NCI-H510A treated with DMSO at 0.1 percent for 48 hours (cell line): ENCODE measurements at regions not wholly inside any gene's neighbourhood (a gene's known extent, or its start where the extent isn't known, plus 50 kb on each side); places are given as distances from the start of the nearest gene placed in this dataset.

Experiments used
- DNase-seq: peaks from one replicate; lab custom pipeline; 2025; lab: John Stamatoyannopoulos, UW

DNA sequence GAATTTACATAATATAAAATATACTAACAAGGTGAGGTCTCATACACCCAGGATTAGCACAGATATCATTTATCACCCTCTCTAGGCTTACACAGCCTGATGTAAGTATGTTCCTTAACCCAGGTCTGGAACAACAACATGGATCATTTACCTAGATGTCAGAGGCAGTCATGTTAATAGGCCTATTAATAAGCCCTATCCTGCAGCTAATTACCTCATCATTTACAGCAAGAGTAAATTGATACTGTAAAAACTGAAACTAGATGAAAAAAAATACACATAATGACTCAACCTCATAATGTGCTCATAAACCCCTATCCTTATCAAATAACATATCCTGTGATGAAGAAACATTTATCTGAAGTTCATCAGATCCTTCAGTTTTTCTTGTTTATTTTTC lies 334.3 kb upstream of the MANEA start:
- DNase-seq = no peak

DNA sequence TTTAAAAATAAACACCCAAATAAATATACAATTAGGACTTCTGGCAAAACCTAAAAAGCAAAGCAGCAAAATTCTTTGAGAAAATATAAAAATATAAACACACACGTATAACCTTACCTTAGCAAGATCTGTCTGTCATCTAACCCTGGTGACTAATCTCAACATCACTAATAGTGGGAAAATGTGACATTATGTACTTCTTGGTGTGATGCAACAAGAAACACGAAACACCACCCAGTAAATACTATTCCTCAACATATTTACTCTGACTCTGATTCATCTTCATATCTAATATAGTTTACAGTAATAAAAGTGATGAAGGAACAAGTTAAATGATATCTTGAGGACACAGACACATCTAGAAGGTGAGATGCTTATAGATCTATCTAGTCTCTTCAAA lies 332.6 kb upstream of the MANEA start:
- no peak for DNase-seq

DNA sequence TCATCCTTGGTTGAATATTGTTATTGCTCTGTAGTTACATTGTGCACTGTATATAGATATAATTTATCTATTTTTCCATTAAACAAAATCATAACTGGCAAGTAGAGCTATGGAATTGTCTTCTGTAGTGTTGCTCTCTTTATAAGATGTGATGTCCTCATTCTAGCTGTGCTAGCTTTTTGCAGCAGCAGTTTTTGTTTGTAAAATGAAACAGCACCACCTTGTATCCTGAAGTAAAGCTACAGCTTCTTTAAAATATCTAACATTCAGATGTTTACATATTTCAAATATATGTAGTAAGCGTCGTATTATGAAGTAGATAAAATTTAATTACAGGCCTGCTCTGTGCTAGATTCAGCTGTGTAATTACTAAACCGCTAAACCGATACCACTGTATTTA lies 328.8 kb upstream of the MANEA start:
- no peak for DNase-seq

DNA sequence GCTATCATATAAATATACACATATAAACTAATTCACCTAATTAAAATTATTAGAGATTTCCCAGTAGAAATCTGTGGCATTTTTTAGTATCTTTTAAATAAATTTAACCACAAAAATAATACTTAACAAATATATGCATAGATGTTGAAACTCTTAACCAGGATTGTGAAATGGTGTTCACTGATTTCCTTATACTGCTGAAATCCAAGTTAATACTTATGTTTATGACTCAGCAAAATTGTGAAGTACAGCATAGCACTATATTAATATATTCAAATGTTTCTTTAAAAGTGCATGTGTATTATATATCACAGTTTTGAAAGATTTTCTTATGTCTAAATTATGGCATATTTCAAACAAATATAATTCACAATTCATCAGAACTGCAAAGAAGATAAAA lies 328.2 kb upstream of the MANEA start:
- DNase-seq = no peak

DNA sequence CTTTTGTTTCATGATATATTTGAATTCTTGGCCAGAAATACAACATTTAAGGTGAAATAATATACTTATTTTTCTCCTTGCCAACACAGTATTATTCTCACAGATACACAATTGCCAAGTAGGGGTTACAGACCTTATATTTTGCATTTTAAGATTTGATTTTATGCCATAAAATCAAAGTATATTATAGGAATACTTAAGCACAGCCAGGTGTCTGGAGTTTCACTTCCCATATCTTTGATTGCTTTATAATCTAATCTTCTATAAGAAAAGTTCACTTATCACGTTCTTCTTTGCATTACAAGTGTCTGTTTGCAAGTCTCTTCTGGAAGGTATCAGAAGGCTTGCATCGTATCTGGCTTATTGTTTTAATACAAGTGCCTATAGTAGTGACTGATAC lies 327.7 kb upstream of the MANEA start:
- no peak for DNase-seq

DNA sequence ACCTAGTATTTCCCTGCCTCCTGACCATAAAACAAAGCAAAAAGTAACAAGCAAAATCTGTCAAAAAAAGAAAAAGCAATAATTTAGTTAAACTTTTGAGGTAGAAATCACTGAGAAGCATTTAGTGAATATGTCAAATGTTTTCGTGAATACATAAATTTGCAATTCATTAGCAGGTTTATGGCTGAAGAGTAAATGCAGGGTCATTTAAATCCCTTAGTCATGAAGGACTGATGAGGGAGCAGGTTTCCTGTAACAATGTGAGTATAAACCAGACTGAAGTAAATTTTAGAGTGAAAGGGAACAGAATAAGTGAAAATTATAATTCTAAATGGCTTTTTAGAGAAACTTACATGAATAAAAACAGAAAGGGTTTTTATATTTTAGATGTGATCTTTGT lies 313.5 kb upstream of the MANEA start:
- DNase-seq = no peak

DNA sequence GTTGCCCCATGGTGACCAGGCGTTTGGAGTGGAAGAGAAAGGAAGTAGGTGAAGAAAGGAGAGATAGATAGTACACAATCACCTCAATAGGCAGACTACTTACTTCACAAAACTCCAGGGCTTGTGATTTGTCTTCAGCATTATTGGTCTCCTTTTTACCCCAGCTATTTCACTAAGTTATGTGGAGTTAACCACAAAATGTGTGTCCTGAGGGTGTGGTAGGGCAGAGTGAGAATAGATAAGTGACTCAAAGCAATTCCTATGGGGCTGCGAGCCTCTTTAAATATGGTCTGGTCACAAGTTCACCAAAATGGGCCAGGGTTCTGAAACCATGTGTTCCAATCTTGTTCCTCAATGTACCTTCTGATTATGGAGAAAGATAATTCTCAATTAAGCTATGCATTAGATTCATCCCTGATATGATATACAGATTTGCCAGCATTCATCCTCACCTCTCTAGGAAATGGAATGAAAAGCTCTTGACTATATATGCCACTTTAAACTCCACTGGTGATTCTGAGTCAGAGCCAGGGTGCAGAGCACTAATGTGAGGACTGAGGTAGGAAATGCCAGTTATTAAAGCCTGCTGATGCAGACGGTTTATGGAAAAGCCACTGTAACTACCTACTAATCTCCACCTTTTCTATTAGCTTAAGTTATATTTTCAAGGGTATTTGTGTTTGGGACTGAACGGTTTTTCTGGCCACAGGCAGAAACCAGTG lies 310.6 kb upstream of the MANEA start:
- no peak for DNase-seq

DNA sequence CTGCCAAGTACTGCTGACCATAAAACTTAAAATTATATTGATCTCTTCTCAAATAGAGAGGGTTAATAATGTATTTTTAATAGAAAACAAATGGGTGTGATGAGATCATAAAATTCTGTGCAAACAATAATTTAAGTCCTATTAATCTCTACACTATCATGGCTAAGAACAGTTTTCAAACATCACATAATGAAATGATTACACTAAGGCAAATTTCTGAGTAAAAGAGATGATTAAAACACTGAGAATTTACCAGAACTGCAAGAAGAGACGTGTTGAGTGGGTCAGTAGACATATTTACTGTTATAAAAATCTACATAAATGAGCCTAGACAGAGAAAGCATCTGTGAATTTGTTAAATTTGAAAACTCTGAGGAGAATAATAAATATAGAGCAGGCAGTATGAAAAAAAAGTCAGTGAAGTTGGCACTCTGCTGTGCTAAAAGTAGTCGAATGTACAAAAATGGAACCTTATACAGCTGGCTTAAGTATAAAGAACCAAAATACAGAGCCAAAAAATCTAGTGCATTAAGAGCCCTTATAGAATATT lies 302.6 kb upstream of the MANEA start:
- no peak for DNase-seq

DNA sequence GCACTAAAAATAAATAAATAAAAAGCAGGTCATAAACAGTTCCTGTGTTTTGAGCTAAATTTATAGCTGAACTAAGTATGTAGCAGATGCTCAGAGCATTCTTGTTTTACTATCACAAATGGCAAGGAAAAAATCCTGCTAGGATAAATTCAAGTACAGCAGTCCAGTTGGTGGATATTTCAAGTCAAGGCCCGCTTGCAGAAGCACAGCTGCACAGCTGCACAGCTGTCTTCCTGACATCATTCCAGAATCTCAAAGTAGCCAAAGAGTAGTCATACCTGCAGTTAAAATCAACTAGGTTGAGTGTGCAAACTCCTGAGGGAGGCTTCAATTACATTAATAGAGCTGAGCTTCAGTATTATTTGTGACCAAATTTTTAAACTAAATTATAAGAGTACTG lies 297.7 kb upstream of the MANEA start:
- no peak for DNase-seq

DNA sequence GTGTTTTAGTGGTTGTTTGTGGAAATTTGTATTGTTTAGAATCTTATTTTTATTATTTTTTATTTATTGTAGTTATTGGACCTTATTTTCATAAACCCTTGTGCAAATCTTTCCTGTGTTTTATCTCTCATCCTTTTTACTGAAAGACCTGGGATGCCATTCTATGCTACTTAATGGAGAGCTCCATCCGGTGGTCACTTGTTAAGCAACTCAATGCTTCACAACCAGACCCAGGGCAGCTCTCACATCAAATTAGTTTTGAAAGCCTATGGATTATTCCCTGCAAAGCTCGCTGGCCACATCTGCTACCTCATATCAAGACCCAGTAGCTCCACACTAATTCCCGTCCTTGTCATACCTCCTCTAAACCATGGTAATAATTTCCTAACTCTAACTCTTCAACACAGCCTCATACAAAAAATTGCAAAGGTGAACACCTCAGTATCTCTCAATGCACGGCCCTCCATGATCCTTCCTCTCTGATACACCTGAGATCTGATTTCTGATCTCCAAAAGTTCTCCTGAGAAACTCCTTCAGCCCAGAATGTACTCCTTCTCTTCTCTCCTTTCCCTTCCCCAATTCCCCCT lies 296.6 kb upstream of the MANEA start:
- no peak for DNase-seq

DNA sequence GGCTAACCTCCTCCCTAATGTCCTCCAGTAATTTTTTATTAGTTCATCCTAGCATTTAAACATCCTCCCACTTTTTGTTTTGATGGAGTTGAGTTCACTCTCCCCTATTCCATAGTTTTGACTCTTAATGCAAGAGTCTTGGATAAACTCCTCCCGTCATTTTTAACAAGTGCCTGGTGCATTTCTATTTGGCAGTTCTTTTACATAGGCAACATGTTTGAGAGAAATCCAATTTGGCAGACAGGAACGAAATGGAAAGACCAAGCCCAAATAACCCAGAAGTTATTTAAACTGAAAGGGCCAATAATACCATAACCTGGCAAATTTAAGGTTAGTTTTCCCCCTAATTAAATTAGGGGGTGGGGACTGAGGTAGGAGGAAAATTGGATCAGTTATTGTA lies 291.5 kb upstream of the MANEA start:
- DNase-seq = no peak

DNA sequence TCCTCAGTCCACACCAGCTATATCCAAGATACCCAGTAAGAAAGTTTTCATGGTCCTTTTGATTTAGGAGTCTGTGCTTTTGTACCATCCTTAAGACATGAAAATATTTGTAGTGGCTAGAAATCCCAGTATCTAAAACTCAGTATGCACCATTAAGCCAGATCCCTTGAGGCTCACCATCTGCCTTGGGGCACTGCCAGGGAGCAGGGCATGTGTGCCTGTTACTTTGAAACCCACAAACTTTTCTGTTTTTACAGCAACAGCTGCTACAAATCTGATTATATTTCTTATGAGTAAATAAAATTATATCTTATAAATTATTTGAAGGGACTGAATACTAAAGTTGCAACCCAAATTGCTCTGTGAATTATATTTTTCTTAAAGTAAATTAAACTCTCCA lies 290.5 kb upstream of the MANEA start:
- DNase-seq = no peak

DNA sequence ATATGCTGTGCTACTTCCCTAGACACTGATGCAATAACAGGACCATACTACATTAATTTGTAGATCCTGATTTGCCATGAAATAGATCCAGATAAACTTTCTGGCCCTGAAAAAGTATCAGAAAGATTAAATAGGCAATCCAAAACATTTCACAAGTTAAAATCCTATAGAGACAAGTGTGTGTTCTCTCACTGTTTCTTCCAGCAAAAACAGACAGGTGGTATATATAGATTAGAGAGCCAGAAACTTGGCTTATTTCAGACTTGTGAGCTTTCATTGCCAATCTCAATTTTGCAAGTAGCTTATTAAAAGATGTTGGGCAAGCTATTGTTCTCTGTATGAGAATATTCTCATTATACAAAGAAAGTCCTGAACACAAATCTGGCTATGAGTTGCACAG lies 289.1 kb upstream of the MANEA start:
- DNase-seq = no peak

DNA sequence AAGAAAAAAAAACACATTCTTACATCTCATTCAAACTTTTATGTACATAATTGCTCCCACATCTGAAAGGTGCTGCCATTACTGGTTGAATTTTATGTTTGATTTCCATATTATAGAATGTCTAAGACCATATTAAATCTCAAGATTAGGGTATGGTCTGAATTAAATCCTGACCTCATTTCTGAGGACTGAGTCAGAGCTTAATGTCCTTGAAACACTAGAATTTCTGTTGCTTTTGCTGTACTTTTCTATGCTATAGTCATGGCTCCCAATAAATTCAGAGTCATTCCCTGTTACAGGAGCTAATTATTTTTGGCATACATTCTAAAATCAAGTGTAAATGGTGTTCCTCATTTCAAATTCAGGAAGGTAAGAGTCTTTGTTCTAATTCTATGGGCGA lies 285.3 kb upstream of the MANEA start:
- no peak for DNase-seq

DNA sequence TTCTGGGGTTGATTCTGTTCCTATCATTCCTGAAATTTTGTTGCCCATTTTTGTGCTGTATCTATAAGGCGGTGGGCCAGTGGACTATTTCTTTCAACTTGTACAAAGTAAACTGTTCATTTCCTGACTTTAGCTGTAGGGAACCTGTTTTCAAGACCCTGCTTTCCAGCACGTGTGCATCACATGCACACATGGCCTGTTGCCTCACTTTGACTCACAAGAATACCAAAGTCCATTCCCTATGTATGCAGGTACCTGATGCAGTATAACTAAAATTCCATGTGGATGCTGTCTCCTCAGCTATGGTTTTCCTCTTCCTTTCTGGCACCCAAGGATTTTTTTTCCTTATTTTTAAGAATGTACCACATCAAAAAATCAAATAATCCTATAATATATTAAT lies 284.1 kb upstream of the MANEA start:
- no peak for DNase-seq

DNA sequence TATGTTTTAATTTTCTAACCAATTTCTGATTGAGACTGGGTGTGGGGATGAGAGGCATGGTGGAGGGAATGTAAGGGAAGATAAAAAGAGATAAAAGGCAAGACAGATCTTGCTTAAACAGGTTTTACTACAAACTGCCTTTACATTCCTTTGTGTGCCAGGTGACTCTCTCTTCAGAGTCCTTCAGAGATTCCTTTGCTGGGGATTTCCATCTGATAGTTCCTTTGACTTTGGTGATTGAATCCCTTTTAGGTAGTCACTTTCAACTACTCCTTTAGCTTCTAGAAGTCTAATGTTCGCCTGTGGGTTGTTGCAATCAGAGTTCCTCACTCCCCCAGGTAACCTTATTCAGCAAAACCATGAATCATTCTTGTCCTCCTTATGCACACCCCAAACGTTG lies 283.3 kb upstream of the MANEA start:
- no peak for DNase-seq

DNA sequence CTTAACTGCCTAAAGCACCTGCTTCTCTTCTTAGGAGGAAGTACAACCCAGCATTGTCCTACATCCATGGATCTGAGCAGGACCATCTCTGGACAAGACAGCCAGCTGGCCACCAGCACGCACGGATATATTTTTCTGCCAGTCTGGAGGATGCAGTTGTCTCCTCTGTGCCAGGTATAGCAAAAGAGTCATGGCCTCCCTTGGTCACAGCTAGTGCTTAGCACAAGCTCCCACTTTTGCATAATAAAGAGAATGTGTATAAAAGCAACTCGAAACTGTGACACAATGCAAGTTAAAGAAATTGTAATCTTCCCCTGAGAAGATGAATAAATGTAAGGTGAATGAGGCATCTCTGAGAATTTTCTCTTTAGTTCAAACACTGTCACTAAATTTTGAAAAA lies 267.8 kb upstream of the MANEA start:
- no peak for DNase-seq

DNA sequence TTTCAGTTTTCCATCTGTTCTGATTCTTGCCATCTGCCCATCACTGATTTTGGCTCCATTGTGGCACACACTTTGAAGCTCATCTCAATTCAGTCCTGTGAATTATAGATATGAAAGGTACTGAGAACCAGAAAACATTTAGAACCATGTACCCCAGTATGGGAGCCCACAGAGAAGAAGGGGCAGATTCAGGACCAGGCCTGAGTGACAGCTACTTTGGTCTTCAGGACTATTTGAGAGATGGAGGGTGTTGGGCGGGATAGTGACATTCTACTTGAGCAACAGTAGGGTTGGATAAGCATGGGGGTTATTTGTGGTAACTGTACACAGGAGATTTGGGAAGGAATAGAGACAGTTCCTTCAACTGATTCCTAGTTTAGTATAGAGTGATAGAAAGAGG lies 259.2 kb upstream of the MANEA start:
- DNase-seq = no peak

DNA sequence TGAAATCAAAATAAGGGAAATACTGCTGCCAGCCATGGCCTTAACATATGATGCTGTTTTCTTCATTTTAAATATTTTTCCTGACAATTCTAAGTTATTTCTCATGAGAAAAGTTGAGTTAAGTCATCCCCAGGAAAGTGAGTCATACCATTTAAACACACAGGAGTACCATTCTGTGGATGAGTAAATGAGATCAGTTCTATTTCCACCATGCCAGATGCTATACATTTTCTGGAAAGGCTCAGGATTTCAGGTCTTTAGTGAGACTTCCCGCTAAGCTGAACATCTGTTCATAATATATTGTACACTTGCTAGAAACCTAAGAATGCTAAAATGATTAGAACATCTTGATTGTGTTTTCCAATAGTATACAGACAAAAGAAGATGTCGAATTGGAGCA lies 256.2 kb upstream of the MANEA start:
- DNase-seq = no peak

DNA sequence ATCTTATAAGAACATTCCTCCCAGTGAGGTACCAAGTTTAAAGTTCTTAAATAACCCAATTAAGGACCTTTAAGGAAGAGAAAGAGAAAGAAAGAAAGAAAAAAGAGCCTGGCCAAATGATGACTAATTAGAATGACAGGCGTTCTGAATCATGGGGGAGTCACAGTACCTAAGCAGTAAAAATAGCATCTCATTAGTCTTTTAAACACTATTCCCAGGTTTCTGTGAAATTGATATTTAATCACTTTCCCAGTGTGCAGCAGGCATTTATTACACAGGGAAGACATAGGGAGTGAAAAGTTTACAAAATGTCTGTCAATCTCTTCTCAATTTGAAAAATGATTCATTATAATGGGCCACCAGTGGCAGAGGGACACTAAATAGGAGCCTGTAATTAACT lies 251.4 kb upstream of the MANEA start:
- no peak for DNase-seq

DNA sequence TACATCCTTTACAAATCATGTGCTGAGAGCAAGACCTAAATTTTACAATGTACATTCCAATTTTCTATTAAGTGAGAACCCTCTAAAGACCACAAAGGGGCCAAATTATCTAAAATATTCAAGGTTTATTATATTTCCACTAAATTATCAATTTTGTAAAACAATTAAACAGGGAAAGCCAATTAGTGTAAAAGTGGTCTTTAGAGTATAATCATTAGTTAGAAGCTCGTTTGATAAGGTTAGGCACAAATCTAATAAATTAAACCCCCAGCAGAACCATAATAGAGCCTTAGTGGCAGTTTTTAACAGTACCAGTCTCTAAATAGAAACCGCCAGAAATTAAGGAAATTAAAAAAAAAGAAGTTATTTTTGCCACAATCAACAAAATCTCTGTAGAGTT lies 249.1 kb upstream of the MANEA start:
- no peak for DNase-seq

DNA sequence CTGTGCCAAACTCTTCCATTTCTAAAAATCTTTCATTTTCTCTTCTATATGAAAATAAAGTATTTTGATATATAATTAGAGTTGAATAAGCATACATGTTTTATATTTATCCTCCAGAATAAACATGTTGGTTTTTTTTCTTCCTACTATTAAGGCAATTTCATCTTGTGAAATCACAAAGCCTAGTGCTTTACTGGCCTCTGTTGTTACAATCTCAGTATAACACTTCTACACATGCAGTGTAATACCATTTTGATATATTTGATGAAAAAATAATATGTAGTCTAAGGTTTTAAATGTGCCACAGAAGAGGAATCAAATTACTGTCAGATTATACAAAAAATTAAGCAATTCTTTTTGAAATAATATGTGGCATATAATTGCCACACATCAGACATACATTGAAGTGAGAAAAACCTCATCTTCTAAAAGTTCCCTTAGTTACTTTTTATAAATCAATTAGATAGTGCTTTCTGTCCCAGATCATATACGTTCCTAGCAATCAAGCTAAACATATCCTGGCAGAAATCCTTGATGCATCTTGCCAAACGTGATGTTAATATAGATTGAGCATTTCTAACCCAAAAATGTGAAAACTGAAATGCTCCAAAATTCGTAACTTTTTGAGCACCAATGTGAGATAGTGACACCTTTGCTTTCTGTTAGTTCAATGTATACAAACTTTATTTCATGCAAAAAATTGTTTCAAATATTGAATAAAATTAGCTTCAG lies 225.1 kb upstream of the MANEA start:
- no peak for DNase-seq

DNA sequence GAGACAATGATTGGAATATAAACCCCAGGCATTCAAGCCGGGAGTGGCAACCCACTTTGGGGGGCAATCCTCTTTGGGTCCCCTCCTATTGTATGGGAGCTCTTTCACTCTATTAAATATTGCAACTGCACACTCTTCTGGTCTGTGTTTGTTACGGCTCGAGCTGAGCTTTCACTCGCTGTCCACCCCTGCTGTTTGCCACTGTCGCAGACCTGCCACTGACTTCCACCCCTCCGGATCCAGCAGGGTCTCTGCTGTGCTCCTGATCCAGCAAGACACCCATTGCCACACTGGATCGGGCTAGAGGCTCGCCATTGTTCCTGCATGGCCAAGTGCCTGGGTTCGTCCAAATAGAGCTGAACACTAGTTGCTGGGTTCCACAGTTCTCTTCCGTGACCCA lies 222.8 kb upstream of the MANEA start:
- no peak for DNase-seq
